K562 (cell line): ENCODE measurements at regions not wholly inside any gene's neighbourhood (a gene's known extent, or its start where the extent isn't known, plus 50 kb on each side); places are given as distances from the start of the nearest gene placed in this dataset.
"Not testable (repeated sequence)": the region's sequence is repeated elsewhere in the genome, so short reads cannot be mapped to it uniquely, and the experiment has no call there.

Experiments used
- ATAC-seq: fragments of 200-7000 bp; cut with Tn5 transposase; 3 replicates; pipeline ENCODE4 v1.9.1; 2020; ENCODE audit warnings: moderate library complexity
- BruUV-seq: library from RNA; stranded (reverse); fragments of 400-500 nt; replicated peaks from 2 replicates; lab custom pipeline; 2021; lab: Mats Ljungman, UMichigan
- CTCF ChIA-PET: fragments of 300-600 bp; formaldehyde crosslinking; extraction: SDS; loops from one replicate; lab custom pipeline; 2021; ENCODE audit warnings: low intra/inter-chr PET ratio; lab: Yijun Ruan, JAX
- POLR2A ChIA-PET: fragments of 300-600, 350-650 bp; sonication (Branson Sonifier 250); formaldehyde crosslinking; extraction: SDS; loops from one replicate; lab custom pipeline; 2021; ENCODE audit warnings: antibody characterized with exemption, inconsistent platforms; lab: Yijun Ruan, JAX
- DNase-seq, 4 experiments: peaks; one replicate each; pipeline versions ENCODE4 v3.0.0 to v3.0.0-alpha.2; 2011 to 2018; ENCODE audit warnings: low spot score in 3 of 4, mixed read lengths in 3 of 4; ENCODE audit errors: extremely low read depth in 1 of 4
- FAIRE-seq: peaks from 2 replicates; lab custom pipeline; 2011; peaks lifted over from hg19 to GRCh38; lab: Jason Lieb, UNC
- H2AFZ ChIP-seq: 2 replicates; pipeline ENCODE4 v1.6.0; 2011; ENCODE audit warnings: low read depth, low read length, control low read depth, inconsistent platforms
- H3K27ac ChIP-seq: fragments of 200-600 bp; 3 replicates; pipeline ENCODE4 v1.8.0; 2011; ENCODE audit warnings: low read depth, mild to moderate bottlenecking, control low read depth, inconsistent platforms, low read length, moderate library complexity, mixed read lengths; ENCODE audit errors: extremely low read depth
- H3K27me3 ChIP-seq, 2 experiments: fragments of 300-600 bp in 1 of 2; 2 replicates in 1 of 2; 3 replicates in 1 of 2; pipeline versions ENCODE4 v1.6.0 to v1.8.0; 2011; ENCODE audit warnings: inconsistent platforms in 2 of 2, low read length in 2 of 2, mild to moderate bottlenecking in 1 of 2, mixed read lengths in 1 of 2, moderate library complexity in 1 of 2; ENCODE audit not compliant: control insufficient read depth in 2 of 2, insufficient read depth in 2 of 2
- H3K36me3 ChIP-seq: fragments of 300-600 bp; 3 replicates; pipeline ENCODE4 v1.8.0; 2011; ENCODE audit warnings: mild to moderate bottlenecking, low read length, inconsistent platforms; ENCODE audit not compliant: control insufficient read depth, insufficient read depth
- H3K4me1 ChIP-seq, 2 experiments: fragments of 200-600 bp in 1 of 2; replicated peaks in 1 of 2; 2 replicates in 1 of 2; 3 replicates in 1 of 2; pipeline versions ENCODE4 v1.5.1 to v1.8.0; 2011; ENCODE audit warnings: inconsistent platforms in 2 of 2, low read length in 2 of 2, mild to moderate bottlenecking in 1 of 2, mixed read lengths in 1 of 2, moderate library complexity in 1 of 2; ENCODE audit not compliant: control insufficient read depth in 2 of 2, insufficient read depth in 2 of 2
- H3K4me2 ChIP-seq: 2 replicates; pipeline ENCODE4 v1.6.1; 2011; ENCODE audit warnings: low read length, control low read depth, inconsistent platforms, mixed read lengths; ENCODE audit not compliant: insufficient read depth
- H3K4me3 ChIP-seq: fragments of 200-600 bp; sonication (generic), shearing (Covaris generic); 2 replicates; pipeline ENCODE4 v1.5.1; 2016; ENCODE audit warnings: control low read depth, inconsistent platforms
- H3K79me2 ChIP-seq: fragments of 200-600 bp; 3 replicates; pipeline ENCODE4 v1.8.0; 2011; ENCODE audit warnings: low read length, inconsistent platforms; ENCODE audit not compliant: control insufficient read depth, insufficient read depth
- H3K9ac ChIP-seq, 2 experiments: 2 replicates each; pipeline versions ENCODE4 v1.6.0 to v1.6.1; 2011; ENCODE audit warnings: low read depth in 2 of 2, low read length in 2 of 2, control low read depth in 1 of 2, inconsistent platforms in 1 of 2, mild to moderate bottlenecking in 1 of 2, mixed read lengths in 1 of 2; ENCODE audit not compliant: insufficient read depth in 1 of 2
- H3K9me1 ChIP-seq: one replicate; pipeline ENCODE4 v1.6.0; 2011; ENCODE audit warnings: inconsistent platforms, mild to moderate bottlenecking, low read length, moderate library complexity; ENCODE audit not compliant: control insufficient read depth, insufficient read depth
- H3K9me3 ChIP-seq: replicated peaks from 2 replicates; pipeline ENCODE4 v1.5.1; 2011; ENCODE audit warnings: low read depth, low read length, inconsistent platforms; ENCODE audit not compliant: control insufficient read depth, insufficient read depth
- H4K20me1 ChIP-seq: replicated peaks from 2 replicates; pipeline ENCODE4 v1.6.1; 2011; ENCODE audit warnings: low read length, inconsistent platforms, mixed read lengths; ENCODE audit not compliant: control insufficient read depth, insufficient read depth
- C11orf30 ChIP-seq: fragments of 450-650 bp; IDR thresholded peaks from 2 replicates; pipeline ENCODE4 v1.6.1; 2016; ENCODE audit warnings: low read depth, mild to moderate bottlenecking
- NFIC ChIP-seq: fragments of 450-650 bp; IDR thresholded peaks from 2 replicates; pipeline ENCODE4 v1.6.1; 2017; ENCODE audit warnings: mild to moderate bottlenecking, inconsistent platforms
- PHF21A ChIP-seq: fragments of 450-650 bp; IDR thresholded peaks from 2 replicates; pipeline ENCODE4 v1.6.1; 2017; ENCODE audit warnings: low read depth, borderline replicate concordance
- TAL1 ChIP-seq: fragments of 450-650 bp; IDR thresholded peaks from 2 replicates; pipeline ENCODE4 v1.6.1; 2016; ENCODE audit warnings: mild to moderate bottlenecking
- TEAD4 ChIP-seq, 2 experiments: sonication (generic) in 1 of 2; formaldehyde crosslinking in 1 of 2; IDR thresholded peaks; 2 replicates each; pipeline versions ENCODE4 v1.6.1 to v1.8.0; 2012 to 2022; ENCODE audit warnings: borderline replicate concordance in 1 of 2, inconsistent platforms in 1 of 2, low read length in 1 of 2, mild to moderate bottlenecking in 1 of 2, missing genetic modification reagents in 1 of 2
- WGBS: fragments of 100-300 bp; shearing (Covaris generic); methylation state at CpG from one replicate; pipeline ENCODE4 v1.1.6; 2016; ENCODE audit warnings: low coverage, mixed read lengths; ENCODE audit not compliant: insufficient coverage; ENCODE audit errors: missing lambda C conversion rate; 5-methylcytosine and 5-hydroxymethylcytosine counted together
- in situ Hi-C: fragments of 300-500 bp; cut with MboI; formaldehyde crosslinking; loops from 4 replicates; pipeline ENCODE4 v1.15.0; 2018; ENCODE audit warnings: inconsistent platforms, mixed read lengths
- intact Hi-C: fragments of 100-400 bp; cut with micrococcal nuclease; formaldehyde crosslinking; loops from 2 replicates; pipeline ENCODE4 v1.14.2; 2022

DNA sequence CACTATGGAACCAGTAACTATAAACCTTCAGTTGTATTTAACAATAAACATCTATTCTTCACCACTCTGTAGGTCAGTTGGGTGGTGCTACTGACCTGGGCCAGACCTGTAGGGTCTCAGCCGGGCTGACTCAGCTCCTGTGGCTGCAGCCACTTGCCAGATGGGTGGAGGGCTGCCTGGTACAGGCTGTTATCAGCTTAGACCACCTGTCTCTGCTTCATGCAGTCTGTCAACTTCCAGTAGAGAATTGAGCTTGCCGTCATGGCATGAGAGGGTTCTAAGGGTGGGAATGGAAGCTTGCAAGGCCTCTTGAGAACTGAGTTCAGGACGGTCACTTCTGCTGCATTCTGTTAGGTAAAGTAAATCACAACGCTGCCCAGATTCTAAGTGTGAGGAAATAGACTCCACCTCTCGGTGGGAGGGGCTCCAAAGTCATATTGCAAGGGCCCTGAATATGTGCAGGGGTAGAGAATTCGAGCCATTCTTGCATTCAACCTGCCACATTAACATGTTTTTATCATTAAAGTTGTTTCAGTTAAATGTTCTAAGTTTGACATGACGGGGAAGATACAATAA, 81.5 kb upstream of the PABPC3 start (continued):
- TF ChIP-seq C11orf30 (0 out of 2 replicates have a peak, but pooled peaks have one; percentile 14), TAL1 (peak; percentile 69), PHF21A (peak; percentile 93), TEAD4 (IDR thresholded peaks at IDR 0.05; ENCODE audit: low read length) (peak; percentile 37; the same call in 1 of the 2 replicates), NFIC (peak; percentile 23; the same call in 1 of the 2 replicates)
- TF ChIP-seq TEAD4 (CRISPR knock-in tag; IDR thresholded peaks at IDR 0.05; ENCODE audit: borderline replicate concordance): not testable (repeated sequence)

GRCh38 chr13:25017176-25017575, 78.8 kb upstream of the PABPC3 start:
- POLR2A ChIA-PET: interaction anchor here (0.6 kb wide), 1 partner anchor 54 kb away, joined by 3 read pairs; no protein-coding TSS in a partner anchor
- H3K9ac ChIP-seq, H3K4me2 ChIP-seq, H3K27ac ChIP-seq, BruUV-seq, H3K79me2 ChIP-seq, ATAC-seq, CTCF ChIA-PET, H3K9me1 ChIP-seq, FAIRE-seq, H3K4me3 ChIP-seq, H3K36me3 ChIP-seq, intact Hi-C loops, H2AFZ ChIP-seq, in situ Hi-C loops, H4K20me1 ChIP-seq, H3K9me3 ChIP-seq, DNase-seq: not testable (repeated sequence)
- H3K27me3 ChIP-seq: peaks cover 4 to 12% of the 10 kb centered on the region in 2 experiments; a peak in 3 of 5 replicates
- WGBS: 66% methylated on average over 10 of the region's 17 CpGs
- H3K4me1 ChIP-seq: peaks cover 0 to 11% of the 10 kb centered on the region in 2 experiments; a peak in 3 of 5 replicates
